HG03039 (cell line): ENCODE measurements at regions not wholly inside any gene's neighbourhood (a gene's known extent, or its start where the extent isn't known, plus 50 kb on each side); places are given as distances from the start of the nearest gene placed in this dataset.
A peak's percentile ranks its signal among the peaks of the same experiment; 100 is the strongest.
"Not testable (repeated sequence)": the region's sequence is repeated elsewhere in the genome, so short reads cannot be mapped to it uniquely, and the experiment has no call there.

Experiments
- ATAC-seq: cut with Tn5 transposase; IDR thresholded peaks from one replicate; pipeline ENCODE4 v1.9.1; 2021; ENCODE audit warnings: mild to moderate bottlenecking, moderate library complexity; ENCODE audit not compliant: unreplicated experiment

GRCh38 chr2:187003038-187003554, 154.1 kb upstream of the ZSWIM2 start:
- ATAC-seq, result no peak

- no peak for ATAC-seq
Measured at GRCh38 chr2:187002242-187002641, 153.3 kb upstream of the ZSWIM2 start.

DNA sequence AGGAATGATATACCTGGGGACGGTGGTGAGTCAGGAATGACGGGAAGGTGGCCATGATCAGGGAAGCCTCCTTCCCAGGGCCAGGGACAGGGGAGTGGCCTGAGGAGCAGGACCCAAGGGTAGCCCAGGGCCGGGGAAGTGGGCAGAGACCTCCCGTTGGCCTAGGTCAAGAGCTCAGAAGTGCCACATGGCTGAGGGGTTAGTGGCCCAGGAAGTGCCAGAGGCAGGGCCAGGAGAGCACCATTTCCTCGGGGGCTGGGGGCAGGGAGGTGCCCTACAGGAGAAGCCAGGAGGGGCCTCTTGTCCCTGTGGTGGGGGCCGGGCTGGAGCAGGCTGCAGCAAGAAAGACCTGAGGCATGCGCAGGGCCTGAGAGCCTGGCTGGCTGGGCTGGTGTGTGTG, 152.3 kb upstream of the ZSWIM2 start:
- no peak for ATAC-seq

DNA sequence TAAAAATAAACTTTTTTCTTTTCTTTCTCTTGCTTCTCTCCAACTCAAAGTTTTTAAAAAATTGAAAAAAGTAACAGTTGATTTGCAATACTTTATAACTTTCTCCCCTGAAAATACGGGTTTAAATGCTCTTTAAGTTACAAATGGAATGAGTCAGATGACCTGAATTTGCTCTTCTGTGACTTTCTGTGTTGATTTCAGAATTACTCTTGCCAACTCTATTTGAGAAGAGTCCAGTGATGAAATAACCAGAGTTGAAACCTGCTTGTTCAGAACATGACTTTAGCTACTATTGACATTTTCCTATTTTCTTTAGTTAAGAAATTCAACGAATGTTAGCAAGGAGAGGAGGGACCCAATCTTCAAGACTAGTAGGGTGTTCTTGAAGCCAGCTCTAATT, 146.1 kb upstream of the ZSWIM2 start:
- peak; percentile 53 for ATAC-seq

- ATAC-seq, result no peak
Measured at GRCh38 chr2:186992597-186992996, 143.6 kb upstream of the ZSWIM2 start.

- ATAC-seq, result no peak
Measured at GRCh38 chr2:186991766-186992417, 142.9 kb upstream of the ZSWIM2 start.

DNA sequence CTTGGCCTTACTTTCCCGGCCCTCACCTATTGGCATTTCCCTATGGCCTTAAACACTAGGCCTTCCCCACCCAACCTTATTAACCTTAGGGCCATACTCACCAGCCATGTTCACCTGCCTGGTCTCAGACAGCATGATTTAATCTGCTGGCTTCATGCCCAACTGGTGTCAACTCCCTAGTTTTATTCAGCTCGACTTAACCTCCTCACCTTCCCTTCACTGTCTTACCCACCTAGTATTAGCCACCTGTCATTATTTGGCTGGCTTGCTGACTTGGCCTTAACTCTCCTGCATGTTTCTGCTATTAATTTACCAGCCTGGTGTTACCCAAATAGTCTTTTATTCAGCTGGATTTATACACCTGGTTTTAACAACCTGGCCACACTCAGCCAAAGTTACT, 136.0 kb upstream of the ZSWIM2 start:
- ATAC-seq, result no peak

DNA sequence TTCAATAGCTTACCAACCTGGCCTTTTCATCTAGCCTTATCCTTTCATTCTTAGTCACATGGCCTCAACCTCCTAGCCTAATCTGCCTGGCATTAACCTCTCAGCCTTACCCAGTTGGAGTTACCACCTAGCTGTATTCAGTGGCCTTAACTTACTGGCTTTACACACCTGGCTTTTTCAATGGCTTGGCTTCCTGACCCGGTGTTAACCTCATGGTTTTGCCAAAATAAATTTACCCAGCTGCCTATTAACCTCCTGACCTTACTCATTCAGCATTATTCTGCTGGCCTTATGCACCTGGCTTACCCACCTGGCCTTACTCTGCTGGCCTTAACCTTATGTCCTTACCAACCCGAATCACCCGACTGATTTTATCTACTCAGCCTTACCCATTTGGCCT, 135.5 kb upstream of the ZSWIM2 start:
- ATAC-seq, result no peak

GRCh38 chr2:186980787-186981550, 132.0 kb upstream of the ZSWIM2 start:
- no peak for ATAC-seq

- ATAC-seq, result no peak
Measured at GRCh38 chr2:186980117-186980442, 131.1 kb upstream of the ZSWIM2 start.

DNA sequence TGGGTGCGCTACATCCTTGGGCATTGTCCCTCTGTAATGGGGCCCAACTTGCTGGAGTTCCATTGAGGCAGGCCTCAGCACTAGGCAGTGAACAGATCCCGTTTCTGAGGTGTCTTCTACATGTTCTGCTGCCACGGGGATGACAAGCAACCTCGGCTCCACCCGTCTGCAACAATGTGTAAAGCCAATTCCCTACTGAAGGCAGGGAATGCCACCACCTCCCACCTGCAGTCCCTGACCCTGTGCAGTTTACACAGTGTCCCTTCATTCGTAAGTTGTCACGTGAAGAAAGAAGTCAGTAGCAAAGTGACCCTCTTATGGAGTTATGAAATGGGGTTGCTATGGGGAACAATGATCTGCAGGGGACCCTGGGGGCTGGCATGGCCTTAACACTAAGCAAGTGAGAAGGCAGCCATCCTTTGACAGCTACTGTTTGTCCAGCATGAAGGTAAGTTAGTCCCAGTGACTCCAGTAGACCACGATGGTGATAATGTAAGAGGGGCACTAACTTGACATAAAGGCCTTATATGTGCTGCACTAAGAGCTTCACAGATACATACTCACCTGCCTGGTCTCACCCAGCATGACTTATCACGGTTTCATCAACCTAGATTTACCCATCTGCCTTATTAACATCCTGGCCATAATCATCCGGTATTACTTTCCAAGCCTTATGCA, 130.6 kb upstream of the ZSWIM2 start:
- ATAC-seq, result no peak

- peak; percentile 52 for ATAC-seq
Measured at GRCh38 chr2:186977433-186978045, 128.6 kb upstream of the ZSWIM2 start.

- no peak for ATAC-seq
Measured at GRCh38 chr2:186976329-186976728, 127.4 kb upstream of the ZSWIM2 start.

GRCh38 chr2:186972281-186972970, 123.5 kb upstream of the ZSWIM2 start:
- no peak for ATAC-seq

DNA sequence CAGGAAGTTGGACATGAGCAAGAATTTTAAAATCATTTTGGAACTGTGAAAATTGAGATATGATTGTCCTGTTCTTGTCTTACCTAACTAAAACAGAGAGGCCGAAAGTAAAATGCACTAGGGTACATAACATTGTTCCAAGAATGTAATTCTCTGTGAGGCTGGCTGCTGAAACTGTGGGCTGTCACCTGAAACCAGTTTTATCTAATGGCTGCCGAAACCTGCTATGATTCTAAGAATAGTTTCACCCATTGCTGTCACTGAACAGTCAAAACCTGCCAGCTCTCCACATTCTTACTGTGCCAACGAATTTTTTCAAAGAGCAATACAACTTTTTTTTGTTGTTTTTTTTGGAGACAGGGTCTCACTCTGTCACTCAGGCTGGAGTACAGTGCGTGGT, 119.3 kb upstream of the ZSWIM2 start:
- peak; percentile 91 for ATAC-seq

DNA sequence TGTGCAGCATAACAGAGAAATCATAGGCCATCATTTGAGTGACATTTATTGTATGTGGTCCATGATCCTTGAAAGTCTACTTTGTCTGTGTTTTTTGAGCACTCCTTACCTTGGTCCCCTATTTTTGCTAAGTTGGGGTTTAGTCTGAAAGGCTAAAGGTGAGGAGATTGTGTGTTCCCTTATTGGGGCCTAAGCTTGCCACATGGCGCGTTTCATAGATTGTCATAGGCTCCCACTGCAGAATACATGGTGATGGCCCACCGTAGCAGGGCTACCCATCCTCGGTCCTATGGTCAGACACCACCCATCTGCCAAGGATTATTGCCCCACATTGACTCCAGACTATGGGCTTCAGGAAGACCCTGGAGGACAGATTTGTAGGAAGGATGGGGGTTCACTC, 117.0 kb upstream of the ZSWIM2 start:
- no peak for ATAC-seq

GRCh38 chr2:186962085-186962747, 113.2 kb upstream of the ZSWIM2 start:
- ATAC-seq, result no peak

- not testable (repeated sequence) for ATAC-seq
Measured at GRCh38 chr2:186960241-186960640, 111.3 kb upstream of the ZSWIM2 start.

- ATAC-seq, result no peak
Measured at GRCh38 chr2:186959486-186959885, 110.5 kb upstream of the ZSWIM2 start.

DNA sequence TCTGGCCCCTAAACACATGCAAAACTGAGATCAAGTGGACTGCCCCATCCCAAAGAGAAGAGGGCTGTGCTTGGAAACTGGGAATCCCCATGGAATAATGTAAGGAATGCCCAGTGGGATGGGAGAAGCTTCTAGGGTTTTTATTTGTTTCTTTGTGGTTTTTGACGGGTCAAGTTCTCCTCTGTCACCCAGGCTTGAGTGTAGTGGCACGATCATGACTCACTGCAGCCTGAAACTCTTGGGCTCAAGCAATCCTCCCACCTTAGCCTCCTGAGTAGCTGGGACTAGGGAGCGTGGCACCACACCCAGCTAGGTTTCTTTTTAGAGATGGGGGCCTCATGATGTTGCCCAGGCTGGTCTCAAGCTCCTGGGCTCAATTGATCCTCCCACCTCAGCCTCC, 101.7 kb upstream of the ZSWIM2 start:
- ATAC-seq, result no peak
